Liver (tissue), 3 donors: ENCODE measurements at regions not wholly inside any gene's neighbourhood (a gene's known extent, or its start where the extent isn't known, plus 50 kb on each side); places are given as distances from the start of the nearest gene placed in this dataset.

ENCODE experiments used
- ATF3 ChIP-seq: IDR thresholded peaks from 2 replicates; pipeline ENCODE4 v1.6.1; 2016; ENCODE audit warnings: antibody characterized with exemption
- CTCF ChIP-seq: fragments of 150-350 bp; IDR thresholded peaks from 2 replicates; pipeline ENCODE4 v1.5.1; 2017; ENCODE audit warnings: improper control_type of control experiment, low read depth, low read length; ENCODE audit not compliant: missing input control
- FOXA1 ChIP-seq: IDR thresholded peaks from 2 replicates; pipeline ENCODE4 v1.6.1; 2016; ENCODE audit warnings: antibody characterized with exemption
- GABPA ChIP-seq, 2 donors: IDR thresholded peaks in 1 of 2; conservative IDR thresholded peaks in 1 of 2; 2 replicates each; pipeline ENCODE4 v1.6.1; 2016; ENCODE audit warnings: antibody characterized with exemption in 2 of 2, mild to moderate bottlenecking in 1 of 2, moderate library complexity in 1 of 2
- JUND ChIP-seq, 2 donors: IDR thresholded peaks; 2 replicates each; pipeline ENCODE4 v1.6.1; 2016; ENCODE audit warnings: antibody characterized with exemption in 2 of 2
- MAX ChIP-seq: IDR thresholded peaks from 2 replicates; pipeline ENCODE4 v1.6.1; 2016; ENCODE audit warnings: antibody characterized with exemption
- RAD21 ChIP-seq, 2 donors: IDR thresholded peaks; 2 replicates each; pipeline ENCODE4 v1.6.1; 2016; ENCODE audit warnings: antibody characterized with exemption in 2 of 2, mild to moderate bottlenecking in 2 of 2
- REST ChIP-seq: IDR thresholded peaks from 2 replicates; pipeline ENCODE4 v1.6.1; 2016; ENCODE audit warnings: antibody characterized with exemption, mild to moderate bottlenecking
- RXRA ChIP-seq, 2 donors: IDR thresholded peaks; 2 replicates each; pipeline ENCODE4 v1.6.1; 2017 to 2018; ENCODE audit warnings: antibody characterized with exemption in 2 of 2, mild to moderate bottlenecking in 1 of 2
- SP1 ChIP-seq: IDR thresholded peaks from 2 replicates; pipeline ENCODE4 v1.6.1; 2018; ENCODE audit warnings: antibody characterized with exemption, mild to moderate bottlenecking
- YY1 ChIP-seq: IDR thresholded peaks from 2 replicates; pipeline ENCODE4 v1.6.1; 2016; ENCODE audit warnings: antibody characterized with exemption, mild to moderate bottlenecking
- donor health status: healthy.
- donor health status: healthy.

DNA sequence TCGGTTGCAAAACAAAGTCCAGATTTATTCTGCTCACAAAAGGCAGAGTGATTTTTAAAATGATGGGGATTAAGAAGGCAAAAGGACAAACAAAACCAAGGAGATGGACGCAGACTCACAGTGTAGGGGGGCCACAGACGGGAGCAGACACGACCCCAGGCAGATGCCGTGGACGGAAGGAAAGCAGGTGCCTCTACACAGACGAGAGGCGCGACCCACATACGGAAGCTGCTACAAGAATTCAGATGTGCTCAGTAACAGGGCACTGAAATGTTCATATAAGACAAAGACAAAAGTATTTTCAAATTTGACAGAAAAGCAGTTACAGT lies 148.9 kb downstream of the BRD1 start:
- TF ChIP-seq CTCF (no peak), MAX (no peak), RXRA (IDR thresholded peaks at IDR 0.05) (no peak), REST (no peak), JUND (IDR thresholded peaks at IDR 0.05) (no peak), YY1 (no peak), ATF3 (no peak), FOXA1 (no peak), RAD21 (IDR thresholded peaks at IDR 0.05) (no peak), GABPA (IDR thresholded peaks at IDR 0.05 in 1 of 2, conservative IDR thresholded peaks at IDR 0.05 in 1 of 2) (no peak), SP1 (no peak)
